Activated T-cell treated with anti-CD3 and anti-CD28 coated beads for 1 hour (primary cell): ENCODE measurements at regions not wholly inside any gene's neighbourhood (a gene's known extent, or its start where the extent isn't known, plus 50 kb on each side); places are given as distances from the start of the nearest gene placed in this dataset.
"Not testable (repeated sequence)": the region's sequence is repeated elsewhere in the genome, so short reads cannot be mapped to it uniquely, and the experiment has no call there.

Source experiments
- DNase-seq: peaks from one replicate; pipeline ENCODE4 v3.0.0-alpha.2; 2020; ENCODE audit warnings: low read depth

DNA sequence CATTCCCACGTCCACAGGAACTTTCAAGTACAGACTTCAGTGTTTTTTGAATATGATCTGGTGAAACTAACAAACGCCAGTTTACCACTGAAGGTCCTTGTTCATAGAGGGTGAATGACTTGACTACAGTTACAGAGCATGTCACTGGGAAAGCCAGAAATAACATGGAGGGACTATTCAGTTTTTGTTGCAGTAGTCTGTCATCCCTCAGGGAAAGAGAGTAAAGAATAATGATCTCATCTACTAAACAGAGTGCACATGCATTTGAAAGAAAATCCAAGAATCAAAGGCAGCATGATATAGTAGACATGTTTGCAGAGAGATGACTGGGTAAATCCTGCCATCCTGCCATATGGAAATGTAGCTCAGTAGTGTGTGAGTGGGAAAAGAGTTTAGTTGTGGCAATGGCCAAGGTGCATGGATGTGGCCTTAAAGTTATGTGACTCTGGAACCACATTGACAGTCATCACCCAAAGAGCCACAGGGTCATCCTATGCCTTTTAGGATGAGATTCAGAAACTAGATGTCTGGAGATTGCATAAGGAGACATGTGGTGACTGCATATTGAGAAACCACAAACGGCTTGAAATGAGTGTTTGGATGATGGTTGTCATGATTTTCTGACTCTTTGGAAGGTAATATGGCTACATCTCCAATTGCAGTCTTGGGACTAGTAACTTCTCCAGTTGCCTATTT is 125.3 kb upstream of the ZEB2 start:
- DNase-seq: no peak

DNA sequence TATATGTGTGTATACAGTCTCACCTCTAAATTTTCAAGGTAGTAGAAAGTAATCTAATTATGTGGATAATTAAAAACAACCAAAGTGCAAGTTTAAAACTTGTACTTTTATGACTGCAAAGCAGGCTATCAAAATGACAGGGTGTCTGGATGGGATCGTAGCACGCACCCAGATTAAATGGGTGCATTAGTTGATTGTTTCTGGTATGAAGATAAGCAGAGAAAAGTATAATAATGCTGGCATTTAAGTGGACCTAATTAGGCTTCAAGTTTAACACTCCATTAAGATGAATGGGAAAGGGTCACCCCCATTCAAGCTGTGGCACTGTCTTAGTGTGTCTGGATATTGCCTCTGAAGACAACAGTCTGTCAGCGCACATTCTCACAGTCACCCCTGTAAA is 124.6 kb upstream of the ZEB2 start:
- no peak for DNase-seq

DNA sequence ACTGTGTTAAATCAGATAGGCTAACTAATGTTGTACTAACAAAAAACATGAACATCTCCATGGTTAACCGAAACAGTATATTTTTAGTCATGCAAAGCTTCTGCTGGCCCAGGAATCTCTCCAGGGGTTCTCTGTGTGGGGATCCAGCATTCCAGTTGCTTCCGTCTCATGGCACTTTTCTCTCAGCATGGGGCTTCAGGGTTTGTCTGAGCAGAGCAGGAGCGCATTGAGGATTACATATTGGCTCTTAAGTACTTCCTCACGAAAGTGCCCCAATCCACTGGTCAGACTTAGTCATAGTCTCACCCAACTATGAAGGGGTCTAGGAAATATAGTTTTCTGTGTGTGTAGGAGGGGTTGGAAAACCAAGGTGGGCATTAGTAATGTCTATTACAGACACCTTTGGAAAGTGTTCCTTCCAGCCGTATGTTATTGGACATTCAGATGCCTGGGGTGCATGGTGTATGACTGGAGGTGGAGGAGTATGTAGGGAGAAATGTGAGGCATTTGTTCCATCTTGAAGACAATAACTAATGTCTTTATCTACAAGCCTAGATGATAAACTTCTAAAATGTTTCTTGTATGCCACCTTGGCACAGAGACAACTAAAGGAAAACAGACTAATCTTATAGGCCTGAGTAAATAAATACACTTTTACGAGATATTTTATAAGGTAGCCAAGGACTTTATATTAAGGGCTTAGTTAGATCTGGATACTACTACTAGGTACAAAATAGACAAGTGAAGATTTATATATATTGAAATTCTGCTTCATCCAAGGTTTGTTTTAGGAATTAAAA is 123.8 kb upstream of the ZEB2 start:
- no peak for DNase-seq

DNA sequence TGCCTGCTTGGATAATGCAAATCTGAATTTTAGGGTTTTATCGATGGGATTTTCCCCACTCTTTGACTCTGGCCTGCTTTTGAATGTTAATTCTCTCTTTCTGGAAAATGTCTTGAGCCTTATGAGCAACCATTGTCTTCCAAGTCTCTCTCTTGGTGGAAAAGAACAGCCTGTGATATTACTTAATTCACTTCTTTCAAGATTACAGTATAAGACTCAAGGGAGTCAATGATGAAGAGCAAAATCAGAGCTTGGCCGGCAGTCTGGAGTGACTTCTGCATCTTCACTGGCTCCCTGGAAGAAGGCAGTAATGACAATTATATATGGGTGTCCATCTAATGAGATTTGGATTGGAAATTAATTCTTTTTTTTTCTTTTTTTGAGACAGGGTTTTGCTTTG is 122.9 kb upstream of the ZEB2 start:
- no peak for DNase-seq

DNA sequence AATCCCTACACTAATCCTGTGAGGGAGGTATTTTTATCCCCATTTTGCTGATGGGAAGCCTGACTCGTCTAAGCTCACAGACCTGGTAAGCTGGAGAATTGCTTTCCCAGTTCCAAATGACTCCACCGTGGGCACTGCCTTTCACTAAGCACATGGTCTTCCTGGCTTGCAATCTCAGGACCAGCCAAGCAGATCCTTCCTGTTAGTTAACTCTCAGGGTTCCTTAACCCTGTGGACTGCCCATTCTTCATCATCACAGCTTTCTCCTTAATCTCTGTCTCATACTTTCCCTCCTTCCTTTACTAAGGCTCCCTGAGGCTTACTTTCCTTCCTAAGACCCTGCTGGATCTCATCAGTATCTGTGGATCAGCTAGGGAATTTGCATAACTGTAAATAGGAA is 122.2 kb upstream of the ZEB2 start:
- no peak for DNase-seq

DNA sequence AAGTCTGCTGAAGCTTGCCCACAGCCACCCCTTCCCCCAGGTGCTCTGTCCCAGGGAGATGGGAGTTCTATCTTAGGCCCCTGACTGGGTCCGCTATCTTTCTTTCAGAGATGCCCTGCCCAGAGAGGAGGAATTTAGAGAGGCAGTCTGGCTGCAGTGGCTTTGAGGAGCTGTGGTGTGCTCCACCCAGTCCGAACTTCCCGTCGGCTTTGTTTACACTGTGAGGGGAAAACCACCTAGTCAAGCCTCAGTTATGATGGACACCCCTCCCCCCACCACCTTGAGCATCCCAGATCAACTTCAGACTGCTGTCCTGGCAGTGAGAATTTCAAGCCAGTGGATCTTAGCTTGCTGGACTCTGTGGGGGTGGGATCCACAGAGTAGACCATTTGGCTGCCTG is 118.3 kb upstream of the ZEB2 start:
- DNase-seq: not testable (repeated sequence)

DNA sequence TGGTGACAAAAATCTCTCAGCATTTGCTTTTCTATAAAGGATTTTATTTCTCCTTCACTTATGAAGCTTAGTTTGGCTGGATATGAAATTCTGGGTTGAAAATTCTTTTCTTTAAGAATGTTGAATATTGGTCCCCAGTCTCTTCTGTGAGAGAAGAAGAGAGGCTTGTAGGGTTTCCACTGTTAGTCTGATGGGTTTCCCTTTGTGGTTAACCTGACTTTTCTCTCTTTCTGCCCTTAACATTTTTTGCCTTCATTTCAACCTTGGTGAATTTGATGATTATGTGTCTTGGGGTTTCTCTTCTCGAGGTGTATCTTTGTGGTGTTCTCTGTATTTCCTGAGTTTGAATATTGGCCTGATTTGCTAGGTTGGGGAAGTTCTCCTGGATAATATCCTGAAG is 116.9 kb upstream of the ZEB2 start:
- not testable (repeated sequence) for DNase-seq

DNA sequence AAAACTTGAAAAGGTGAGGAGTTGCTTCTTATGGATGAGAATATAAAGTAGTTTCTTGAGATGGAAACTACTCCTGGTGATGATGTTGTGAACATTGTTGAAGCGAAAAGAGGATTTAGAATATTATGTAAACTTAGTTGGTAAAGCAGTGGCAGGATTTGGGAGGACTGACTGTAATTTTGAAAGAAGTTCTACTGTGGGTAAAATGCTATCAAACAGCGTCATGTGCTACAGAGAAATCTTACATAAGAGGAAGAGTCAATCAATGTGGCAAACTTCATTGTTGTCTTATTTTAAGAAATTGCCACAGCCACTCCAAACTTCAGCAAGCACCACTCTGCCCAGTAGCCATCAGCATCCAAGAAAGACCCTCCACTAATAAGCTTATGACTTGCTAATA is 112.9 kb upstream of the ZEB2 start:
- no peak for DNase-seq

DNA sequence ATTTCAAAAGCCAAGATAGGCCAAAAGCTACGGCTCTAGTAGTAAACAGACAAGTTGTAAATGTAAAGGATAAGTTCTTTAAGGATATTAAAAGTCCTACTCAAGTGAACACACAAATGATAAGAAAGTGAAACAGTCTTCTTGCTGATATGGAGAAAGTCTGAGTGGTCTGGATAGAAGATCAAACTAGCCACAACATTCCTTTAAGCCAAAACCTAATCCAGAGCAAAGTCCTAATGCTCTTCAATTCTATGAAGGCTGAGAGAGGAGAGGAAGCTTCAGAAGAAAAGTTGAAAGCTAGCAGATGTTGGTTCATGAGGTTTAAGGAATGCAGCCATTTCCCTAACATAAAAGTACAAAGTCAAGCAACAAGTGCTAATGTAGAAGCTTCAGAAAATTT is 111.7 kb upstream of the ZEB2 start:
- DNase-seq: no peak

DNA sequence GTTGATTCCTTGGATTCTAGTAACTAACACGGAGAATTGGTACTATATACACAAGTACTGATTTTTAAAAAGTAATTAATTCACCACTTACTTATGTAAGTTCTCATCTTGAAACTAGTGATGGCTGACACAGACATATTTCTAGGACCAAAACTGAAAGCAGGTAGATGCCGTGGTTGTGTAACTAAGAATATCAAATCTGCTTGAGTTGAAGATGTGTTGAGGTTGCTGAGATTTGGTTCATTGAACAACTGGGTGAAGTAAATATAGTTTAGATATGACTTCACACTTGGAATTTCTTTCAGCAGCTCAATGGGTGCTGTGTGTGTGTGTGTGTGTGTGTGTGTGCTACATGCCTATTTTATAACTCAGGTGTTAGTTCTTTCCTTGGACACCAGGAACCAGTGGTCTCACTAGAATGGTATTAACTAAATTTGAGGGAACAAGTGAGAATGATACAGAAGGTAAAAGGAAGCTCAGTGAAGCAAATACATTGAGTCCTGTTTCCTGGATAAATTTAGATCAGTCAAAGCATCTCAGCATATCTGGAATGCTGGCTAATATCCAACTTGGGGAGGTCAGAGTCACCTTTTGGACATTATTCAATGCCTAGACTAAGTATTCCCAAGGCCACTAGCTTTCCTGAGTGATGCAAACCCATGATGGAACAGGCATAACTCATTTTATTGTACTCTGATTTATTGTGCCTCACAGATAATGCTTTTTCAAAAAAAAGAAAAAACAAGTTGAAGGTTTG is 110.7 kb upstream of the ZEB2 start:
- no peak for DNase-seq

DNA sequence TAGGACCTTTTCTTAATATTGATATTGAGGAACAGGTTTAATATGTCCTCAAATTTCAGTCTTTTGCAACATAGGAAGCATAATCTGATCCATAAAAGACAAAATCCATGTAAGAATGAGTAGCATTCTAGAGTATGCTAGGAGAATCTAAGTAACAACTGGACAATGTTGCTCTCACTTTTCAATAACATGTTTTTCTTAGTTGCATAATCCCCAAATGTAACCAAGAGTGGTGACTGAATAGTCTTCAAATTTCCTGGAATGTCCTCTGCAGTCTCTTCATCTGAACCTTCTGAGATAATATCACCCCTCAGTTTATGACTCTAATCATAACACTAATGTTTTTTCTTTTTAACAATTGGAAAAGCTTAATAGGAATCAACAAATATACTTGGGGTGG is 110.0 kb upstream of the ZEB2 start:
- no peak for DNase-seq

DNA sequence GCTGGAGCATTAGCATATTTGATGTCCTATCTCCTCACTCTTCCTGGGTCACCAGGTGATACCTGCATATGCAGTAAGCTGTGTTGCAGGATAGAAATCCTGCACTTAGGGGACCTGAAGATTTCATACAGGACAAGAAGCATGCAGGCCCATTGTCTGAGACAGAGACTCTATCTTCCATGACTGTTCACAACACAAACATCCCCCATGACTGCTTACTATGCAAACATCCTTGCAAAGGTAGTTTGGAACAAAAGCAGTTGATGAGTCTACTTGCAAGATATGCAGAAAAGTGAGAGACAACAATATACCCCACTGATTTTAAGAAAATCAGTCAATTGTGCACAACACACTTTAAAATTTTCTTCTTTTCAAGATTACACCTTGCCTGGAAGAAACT is 108.6 kb upstream of the ZEB2 start:
- no peak for DNase-seq

DNA sequence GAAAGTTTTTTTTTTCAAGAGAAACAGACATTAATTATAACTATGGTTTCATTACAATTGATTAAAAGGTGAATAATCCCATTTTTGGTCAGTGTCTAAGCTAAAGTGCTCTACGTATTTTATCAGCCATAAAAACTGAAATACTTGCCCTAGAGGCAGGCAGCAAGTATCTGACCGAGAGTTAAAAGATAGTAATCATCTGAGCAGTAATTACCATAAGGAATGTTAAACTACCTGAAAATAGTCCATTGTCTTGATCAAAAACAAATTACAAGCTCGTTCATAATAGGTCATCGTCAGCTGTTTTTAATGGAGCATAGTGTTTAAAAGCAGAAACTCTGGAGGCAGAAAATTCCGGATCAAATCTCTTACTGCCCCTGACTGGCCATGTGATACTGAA is 105.7 kb upstream of the ZEB2 start:
- no peak for DNase-seq

DNA sequence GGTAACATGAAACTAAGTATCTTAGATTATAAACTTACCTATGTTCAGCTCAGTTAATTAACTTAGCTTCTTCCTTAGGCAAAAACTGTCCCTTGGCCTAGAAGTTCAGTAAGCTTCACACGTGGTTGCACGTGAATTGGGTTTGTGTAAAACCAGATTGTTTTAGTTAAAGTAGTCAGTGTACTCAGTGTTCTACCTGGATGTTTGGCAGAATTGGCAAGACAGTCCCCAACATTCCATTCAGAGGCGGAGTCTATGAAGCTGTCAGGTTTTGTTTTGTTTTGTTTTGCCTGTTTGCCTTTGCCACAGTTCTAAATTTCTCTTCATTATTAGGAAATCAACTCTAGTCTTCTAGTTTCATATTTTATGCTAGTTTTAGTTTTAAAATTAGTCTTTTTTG is 105.3 kb upstream of the ZEB2 start:
- DNase-seq: no peak

DNA sequence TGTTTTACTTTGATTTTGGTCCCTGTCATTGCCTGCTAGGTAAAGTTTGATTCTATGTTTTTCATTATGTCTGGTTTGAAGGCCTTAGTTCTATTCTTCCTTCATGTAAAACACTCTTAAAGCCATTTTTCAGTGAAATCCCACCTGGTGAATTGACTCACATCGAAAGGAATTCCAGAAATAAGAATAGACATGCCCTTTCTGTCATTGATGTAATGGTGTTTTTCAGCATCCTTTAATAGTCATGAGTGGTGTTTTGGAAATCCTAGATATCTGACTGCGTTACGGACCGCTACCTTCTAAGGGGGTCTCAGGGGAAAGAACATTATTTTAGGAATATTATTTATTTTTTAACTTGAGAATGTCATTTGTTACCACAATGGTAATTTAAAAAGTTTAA is 104.5 kb upstream of the ZEB2 start:
- DNase-seq: no peak

DNA sequence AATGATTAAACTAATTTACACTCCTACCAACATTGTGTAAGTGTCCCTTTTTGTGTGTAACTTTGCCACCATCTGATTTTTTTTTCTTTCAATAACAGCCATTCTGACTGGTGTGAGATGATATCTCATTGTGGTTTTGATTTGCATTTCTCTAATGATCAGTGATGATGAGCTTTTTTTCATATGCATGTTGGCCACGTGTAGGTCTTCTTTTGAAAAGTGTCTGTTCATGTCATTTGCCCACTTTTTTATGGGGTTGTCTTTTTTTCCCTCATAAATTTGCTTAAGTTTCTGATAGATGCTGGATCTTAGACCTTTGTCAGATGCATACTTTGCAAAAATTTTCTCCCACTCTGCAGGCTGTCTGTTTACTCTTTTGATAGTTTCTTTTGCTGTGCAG is 102.5 kb upstream of the ZEB2 start:
- not testable (repeated sequence) for DNase-seq

DNA sequence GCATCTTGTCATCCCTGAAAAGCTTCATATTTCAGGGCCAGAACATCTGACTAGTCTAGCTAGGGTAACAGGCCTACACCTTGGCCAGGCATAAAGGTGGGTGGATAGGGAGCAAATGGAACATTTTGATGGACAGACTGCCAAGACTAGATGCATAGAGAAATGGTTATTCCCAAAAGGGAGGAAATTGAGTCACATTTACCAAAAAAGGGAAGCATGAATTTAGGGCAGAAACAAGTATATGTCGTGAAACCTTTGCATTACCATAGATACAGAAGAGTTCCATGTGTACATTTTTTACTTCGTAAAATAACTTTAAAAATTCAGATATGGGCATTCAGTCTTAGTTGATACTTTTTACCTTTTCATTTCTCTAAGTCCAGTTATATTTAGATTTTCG is 101.3 kb upstream of the ZEB2 start:
- no peak for DNase-seq

DNA sequence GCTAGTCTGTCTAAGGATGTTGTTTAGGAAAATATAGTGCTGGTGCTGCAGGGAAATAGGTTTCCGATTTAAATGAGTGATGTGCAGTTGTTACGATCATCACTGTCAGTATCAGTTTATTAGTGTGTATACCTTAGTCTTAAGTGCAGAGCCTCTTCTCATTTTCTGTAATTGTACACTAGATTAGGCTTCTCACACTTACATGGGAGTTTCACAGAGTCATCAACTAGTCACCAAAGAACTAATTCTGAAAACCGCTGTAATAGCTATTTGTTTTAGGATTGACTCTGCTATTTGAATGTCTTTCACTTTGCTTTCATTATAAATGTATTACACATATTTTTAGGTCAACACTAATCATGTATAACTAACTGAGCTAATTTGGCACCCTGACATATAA is 99.8 kb upstream of the ZEB2 start:
- no peak for DNase-seq

DNA sequence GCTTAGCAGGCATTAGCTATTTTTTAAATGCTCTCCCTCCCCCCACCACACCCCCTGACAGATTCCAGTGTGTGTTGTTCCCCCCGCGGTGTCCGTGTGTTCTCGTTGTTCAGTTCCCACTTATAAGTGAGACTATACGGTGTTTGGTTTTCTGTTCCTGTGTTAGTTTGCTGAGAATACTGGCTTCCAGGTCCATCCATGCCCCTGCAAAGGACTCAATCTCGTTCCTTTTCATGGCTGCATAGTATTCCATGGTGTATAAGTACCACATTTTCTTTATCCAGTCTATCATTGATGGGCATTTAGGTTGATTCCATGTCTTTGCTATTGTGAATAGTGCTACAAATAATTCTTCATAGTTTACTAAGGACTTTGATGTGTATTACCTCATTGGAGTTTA is 97.3 kb upstream of the ZEB2 start:
- not testable (repeated sequence) for DNase-seq

DNA sequence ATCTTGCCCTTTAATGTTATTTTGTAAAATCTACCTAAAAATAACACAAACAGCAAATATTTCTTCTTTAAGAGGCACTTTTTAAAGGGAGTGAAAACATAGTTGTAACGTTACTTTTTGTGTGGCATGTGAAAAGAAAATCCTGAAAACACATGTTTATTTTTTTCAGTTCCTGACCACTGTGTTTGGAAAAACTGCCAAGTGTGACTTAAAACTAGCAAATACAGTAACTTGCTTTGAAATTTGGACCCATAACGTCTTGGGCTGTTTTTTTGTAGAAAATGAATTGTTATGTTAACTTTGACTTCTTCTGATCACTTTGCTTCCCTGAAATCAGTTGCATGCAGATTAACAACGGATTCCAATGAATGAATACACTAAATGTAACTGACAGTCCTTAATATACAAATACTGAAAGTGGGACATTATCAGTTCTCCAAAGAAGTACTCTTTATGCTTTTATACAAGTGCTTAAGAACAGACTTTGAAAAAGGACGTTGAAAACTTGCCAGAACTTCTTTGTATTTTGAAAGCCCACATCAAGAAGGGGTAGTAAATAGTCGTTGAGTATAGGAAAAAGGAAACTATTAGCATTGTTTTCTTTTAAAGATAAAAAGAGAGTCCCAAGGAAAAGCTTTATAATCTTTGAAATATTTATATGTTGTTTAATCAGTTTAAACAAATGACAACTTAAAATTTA is 96.1 kb upstream of the ZEB2 start:
- DNase-seq: no peak

DNA sequence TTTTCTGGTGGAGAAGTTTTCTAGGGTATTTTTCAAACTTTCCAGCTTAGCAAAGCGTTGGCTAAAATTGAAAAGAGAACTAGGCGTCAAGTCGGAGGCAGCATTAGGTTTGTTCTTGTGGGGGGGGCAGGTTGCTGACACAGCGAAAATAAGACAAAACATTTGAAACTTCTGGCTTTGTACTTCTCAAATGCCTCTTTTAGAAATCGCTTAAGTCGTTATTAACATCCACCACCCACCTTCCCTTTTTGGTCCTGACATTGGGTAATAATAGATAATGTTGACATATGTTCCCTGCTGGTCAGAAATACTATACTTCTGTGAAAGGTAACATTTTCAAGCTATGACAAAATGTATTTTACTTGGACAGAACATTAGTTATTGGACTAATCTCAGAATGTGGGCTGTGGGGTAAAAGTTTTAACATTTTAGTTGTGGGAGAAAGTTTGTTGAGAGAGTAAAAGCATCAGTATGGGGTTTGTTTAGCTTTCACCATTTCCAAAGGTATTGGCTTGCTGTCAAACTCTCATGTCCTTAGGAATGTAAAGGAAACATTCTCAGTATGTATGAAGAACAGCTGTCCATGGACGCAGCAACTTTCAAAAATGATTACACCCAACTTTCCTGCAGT is 88.1 kb upstream of the ZEB2 start:
- DNase-seq: no peak

DNA sequence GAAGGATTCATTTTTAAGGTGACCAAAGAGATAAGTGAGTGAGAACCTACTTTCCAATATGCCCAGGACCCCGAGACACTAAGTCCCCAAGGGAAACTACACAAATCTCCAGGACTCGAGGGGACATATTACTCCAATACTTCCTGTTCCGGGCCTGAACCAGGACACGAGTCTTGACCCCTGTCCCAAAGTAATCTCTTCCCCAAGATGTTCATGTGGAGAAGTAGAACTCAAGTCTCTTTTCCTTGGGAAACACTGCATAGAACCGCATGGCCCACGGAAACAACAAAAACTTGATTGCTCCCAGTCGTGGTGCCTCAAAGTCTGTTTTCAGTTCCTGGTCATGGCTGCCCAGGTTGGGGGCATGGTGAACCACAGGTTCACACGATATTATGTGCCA is 87.2 kb upstream of the ZEB2 start:
- no peak for DNase-seq
